Colon (tissue), 2 donors: ENCODE measurements at regions not wholly inside any gene's neighbourhood (a gene's known extent, or its start where the extent isn't known, plus 50 kb on each side); places are given as distances from the start of the nearest gene placed in this dataset.
A peak's percentile ranks its signal among the peaks of the same experiment; 100 is the strongest.

ENCODE experiments used
- FAIRE-seq: peaks from 2 replicates; lab custom pipeline; 2012; peaks lifted over from hg19 to GRCh38; lab: Jason Lieb, UNC
- donor health status: control.
- donor health status: control.

DNA sequence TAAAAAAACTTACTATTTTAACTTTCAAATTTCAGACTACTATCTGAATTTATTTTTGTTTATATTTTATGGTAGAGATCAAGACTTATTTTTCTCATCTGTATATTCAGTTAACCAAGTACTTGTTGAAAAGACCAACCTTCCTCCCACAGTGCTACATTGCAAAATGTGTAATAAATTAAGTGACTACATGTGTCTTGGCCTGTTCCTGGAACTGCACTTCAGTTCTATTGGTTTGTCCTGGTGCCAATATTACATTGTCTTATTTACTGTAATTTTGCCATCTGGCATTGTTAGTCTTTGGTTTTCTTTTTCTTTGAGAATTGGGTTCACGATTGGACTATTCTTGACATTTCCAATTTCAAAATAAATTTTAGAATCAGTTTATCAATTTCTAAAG, 138.4 kb upstream of the KCNMB2 start:
- FAIRE-seq: no peak

DNA sequence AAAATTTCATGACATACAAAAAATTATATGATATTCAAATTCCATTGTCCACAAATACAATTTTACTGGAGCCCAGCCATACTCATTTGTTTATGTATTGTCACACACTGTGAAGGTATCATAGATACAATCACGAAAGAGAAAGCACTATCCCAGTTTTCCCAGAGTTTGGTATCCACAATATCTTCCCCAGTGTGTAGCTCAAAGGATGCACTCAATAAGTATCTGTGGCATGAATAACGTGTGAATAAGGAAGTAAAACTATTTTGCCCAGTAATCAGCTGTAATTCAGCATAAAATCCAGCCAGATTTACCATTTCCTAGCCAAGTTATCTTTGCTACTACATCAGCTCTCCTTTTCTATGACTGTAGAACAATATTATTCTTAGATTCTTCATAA, 131.3 kb upstream of the KCNMB2 start:
- FAIRE-seq: no peak

DNA sequence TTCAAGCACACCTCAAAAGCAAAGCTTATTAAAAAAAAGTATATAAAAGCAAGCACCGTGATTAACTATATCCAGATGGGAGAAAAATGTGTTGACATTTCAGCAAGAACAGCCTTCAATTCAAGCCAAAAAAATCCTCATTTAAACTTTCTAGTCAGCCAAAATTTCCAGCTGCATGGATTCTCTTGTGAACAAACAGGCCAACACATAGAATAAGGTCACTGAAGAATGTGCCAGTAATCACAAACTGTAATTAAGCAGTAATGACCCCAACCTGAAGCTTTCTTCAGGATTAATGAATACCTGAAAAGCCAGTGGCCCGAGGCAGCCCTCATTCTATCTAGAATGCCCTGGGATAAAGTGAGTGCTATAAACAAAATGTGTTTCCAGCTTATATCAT, 130.7 kb upstream of the KCNMB2 start:
- no peak for FAIRE-seq

DNA sequence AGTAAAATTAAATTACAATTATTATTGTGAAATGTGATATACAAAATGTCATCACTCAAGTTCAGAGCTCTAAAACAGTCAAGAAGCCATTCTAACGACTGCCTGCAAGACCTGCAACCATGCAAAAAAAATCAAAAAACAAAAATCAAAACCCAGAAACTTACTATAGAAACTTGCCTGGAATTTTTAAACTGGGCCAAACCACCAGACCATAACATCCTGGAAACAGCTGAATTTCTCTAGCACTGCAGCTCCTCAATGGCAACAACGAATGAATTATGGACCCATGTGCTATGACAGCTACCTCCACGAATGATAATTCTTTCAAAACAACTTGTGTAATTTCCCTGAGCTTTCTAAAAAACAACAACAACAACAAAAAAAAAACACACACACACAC, 130.0 kb upstream of the KCNMB2 start:
- no peak for FAIRE-seq

DNA sequence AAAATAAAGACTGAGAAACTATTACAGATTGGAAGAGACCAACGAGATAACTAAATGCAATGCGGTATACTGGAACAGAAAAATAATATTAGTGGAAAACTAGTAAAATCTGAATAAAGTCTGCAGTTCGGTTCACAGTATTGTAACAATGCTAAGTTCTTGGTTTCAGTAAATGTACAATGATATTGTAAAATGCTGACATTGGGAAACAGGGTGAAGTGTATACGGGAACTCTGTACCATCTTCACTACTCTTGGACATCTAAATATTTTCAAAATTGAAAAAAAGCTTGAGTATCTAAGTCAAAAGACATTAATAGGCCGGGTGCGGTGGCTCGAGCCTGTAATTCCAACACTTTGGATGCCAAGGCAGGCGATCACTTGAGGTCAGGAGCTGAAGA, 120.9 kb upstream of the KCNMB2 start:
- no peak for FAIRE-seq

DNA sequence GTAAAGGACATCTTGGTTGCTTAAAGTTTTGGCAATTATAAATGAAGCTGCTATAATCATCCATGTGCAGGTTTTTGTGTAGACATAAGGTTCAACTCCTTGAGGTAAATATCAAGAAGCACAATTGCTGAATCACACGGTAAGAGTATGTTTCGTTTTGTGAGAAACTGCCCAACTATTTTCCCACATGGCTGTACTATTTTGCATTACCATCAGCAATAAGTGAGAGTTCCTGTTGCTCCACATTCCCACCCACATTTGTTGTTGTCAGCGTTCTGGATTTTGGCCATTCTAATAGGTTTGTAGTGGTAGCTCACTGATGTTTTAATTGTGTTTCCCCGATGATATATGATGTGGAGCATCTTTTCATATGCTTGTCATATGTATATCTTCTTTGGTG, 118.5 kb upstream of the KCNMB2 start:
- no peak for FAIRE-seq

DNA sequence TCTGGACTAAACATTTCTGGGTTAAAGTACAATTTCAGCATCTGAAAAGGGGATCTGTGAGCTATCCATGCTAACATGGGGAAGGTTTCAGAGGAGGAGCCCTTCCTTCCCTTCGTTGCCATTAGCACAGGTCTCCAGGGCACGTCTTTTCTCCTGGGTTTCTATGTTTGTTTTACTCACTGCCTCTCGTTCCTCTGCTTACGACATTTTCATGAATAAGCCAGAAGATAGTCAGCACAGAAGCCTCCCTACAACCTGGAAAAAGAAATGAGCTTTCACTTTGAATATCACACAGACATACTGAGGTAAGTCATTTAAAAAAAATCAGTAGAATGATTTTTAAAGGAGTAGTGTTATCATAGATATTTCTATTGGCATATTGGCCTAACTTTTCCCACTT, 117.2 kb upstream of the KCNMB2 start:
- FAIRE-seq: no peak

DNA sequence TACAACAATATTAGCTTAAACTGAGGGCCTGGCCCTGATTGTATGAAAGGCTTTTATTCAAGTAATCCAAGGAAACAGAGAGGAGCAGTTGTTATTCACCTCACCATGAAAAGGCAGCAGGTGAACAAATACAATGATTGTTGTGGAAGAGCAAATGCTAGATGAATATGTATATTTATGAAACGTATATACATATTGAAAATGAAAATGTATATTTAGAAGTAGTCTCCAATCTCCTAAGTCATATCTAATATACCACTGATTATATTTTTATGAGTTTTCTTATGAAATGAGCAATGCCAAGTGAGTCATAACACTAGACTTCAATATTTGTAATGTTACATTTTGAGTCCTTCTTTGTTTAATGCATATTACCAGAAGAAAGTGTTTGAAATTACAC, 116.2 kb upstream of the KCNMB2 start:
- no peak for FAIRE-seq

DNA sequence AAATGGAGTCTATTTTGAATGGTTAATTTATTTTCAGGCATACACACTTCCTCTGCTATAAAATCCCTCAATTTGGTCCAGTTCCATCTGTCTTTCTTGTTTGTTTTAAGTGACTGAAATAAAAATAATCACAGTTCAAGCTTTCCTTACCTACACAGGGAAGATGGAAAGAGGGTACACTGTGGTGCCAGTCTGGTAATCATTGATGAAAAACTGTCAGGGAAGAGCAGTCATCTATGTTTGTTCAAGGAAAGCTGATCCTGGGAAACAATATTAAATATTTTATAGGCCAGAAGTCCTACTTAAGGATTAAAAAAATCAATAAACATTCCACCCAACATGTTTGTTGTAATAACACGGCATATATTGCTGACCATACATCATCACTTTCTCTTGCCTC, 115.2 kb upstream of the KCNMB2 start:
- FAIRE-seq: no peak

DNA sequence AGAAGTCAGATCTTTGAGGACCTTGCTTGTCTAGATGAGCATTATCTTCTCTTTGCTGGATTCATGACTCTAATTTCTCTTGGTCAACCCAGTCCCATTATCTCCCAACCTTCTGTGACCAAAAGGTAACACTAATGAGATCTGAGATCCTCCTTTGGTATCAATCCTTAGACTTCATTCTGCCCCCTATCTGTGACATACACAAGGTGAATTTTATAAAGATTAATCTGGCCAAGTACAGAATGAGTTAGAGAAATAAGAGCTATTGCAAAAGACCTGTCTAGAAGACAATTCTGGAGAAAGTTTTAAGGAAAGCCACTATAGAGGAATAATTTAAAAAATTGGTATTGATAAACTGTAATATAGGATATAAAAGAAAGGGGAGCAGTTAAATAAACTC, 113.8 kb upstream of the KCNMB2 start:
- FAIRE-seq: no peak

DNA sequence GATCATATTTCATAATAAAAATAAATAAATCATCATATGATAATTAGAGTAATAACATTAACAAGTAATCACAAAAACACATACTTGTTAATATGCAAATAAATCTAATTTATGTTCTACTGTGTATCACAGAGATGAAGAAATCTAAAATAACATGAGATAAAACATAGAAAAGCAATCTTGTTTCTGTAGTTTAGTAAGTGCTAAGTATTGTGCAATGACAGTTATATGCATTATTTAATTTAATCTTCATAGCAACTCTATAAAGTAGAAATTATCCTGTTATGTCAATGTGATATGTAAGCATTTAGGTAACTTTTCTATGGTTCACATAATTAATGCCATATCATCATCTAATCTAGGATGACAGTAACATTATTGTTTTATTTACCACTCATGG, 108.2 kb upstream of the KCNMB2 start:
- peak; percentile 14 for FAIRE-seq

DNA sequence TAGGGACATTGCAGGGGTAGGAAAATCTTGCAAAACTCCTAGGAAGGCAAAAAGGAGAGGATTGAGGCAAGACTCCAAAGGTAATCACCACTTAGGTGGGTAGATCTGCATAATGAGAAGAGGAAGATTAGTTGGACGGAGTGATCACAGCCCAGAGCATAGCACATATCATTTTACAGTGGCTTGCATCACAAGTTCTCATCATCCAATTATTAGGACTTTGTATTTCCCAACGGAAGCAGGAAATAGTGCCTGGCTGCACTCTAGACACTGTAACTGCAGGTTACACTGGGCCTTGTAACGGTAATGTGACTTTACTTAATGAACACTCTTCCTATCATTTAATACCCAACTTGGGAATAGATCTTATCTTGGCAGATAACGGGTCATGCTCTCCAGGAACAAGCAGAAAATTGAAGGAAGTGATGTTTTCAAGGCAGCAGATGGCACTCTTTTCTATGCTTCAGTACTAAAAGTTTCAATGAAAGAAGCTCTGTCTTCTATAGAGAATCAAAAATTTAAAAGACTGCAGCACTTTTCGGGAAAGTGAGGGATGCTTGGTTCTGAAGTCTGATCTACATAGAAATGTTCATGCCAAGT, 101.9 kb upstream of the KCNMB2 start:
- no peak for FAIRE-seq

DNA sequence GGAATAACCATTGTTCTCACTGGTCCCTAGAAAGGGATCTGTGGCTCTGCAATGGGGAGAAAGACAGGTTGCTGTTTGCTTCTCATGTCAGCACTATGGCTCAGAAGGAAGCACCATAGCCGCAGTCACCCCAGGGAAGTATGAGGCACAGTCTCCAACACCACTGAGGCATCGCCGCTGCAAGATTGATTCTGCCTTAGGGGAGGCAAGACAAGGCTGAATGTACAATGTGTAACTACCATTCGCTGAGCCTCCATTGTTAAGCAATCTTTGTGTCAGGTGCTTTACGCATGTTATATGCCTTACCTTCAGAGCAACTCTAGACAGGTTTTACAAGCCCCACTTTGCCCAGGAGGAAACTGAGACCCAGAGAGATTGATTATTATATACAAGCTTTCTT, 100.7 kb upstream of the KCNMB2 start:
- FAIRE-seq: no peak

DNA sequence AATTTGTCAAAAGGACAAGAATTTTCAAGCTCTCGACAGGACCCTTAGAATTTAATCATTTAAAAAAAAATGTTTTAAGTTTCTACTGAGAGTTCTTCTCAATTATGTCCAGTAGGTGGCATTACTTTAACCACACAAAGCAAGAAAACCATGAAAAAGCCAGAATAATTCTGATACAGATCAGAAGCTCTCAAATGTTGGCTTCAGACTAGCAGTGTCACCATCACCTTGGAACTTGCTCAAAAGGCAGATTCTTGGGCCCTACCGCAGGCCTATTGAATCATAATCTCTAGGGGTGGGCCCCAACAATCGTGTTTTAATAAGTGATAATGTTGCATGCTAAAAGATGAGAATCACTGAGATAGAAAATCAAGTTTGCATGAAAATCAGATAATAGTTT, 99.5 kb upstream of the KCNMB2 start:
- no peak for FAIRE-seq

DNA sequence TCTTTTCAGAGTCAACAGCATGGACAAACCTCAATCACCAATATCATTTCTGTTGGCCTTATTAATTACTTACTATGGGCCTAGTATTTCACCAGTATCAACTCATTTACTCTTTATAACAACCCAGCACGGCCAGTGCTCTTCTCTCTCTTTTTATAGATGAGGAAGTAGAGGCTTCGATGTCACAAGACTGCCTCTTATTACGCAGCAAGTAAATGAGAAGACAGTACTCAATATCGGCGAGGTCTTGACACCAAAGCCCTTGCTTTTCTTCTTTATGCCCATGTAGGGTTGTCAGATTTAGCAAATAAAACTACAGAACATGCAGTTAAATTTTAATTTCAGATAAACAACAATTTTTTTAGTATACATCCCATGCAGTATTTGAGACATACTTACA, 99.0 kb upstream of the KCNMB2 start:
- no peak for FAIRE-seq

DNA sequence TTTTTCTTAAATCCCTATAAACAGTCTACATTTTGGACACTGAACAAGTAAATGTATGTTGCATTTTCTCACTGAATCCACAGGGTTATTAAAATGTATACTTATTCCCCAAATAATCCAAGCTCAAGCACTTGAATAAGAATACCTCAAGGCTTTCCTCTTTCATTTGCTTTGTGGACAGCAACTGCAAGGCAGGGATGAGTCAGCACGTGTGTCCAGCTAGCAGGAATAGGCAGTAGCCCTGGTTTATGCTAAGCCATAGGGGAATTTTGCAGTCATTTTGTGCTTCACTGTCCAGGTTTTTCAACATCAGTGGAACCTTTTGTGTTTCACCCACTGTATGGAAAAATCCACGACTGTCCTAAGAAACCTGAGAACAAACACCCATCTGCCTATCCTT, 96.7 kb upstream of the KCNMB2 start:
- no peak for FAIRE-seq

DNA sequence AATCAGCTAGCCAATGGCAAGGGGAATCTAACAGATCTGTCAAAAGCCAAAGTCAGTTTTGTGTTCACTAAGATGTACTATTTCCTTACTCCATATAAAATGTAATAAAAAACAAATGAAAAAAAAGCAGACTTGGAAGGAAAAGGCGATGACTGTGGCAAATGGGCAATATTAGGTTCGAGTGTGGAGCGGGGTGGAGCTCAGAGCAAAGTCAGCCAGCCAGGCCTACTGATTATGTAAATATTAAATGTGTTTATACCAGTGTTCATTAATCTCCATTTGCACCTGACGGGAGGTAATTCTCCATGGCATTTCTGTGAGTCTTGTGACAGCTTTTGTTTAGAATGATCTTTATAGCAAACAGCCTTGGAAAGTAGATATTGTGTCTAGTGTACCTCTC, 96.2 kb upstream of the KCNMB2 start:
- FAIRE-seq: no peak

DNA sequence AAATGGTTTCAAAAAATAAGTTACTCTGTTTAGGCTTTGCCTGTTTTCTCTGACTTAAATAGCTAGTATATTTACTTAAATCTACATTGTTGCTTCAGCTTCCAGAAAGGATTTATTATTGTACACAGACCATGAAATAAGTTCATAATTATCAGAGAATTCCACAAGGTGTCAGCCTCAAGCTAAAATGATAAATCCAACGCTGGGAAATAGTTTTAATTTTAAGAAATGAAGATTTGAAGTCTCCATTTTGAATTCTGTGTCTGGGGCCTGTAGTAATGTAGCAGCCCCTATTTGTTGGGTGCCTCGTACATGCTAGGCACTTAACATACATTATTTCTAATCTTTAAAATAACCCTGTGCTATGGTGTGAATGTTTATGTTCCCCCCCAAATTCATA, 92.6 kb upstream of the KCNMB2 start:
- FAIRE-seq: no peak

DNA sequence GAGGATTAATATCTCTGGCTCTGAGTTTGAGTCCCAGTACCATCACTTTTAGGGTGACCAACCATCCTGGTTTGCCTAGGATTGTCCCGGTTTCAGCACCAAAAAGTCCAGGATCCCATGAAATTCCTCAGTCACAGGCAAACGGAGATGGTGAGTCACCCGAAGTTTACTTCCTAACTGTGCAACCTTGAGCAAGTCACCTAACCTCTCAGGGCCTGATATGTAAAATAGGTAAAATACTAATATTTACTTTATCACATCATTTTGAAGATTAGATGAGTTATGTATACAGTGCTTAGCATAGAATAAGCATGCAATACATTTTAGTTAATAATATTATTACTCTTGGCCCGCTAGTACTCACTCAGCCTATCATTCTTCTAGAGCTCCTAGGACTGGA, 91.1 kb upstream of the KCNMB2 start:
- no peak for FAIRE-seq

DNA sequence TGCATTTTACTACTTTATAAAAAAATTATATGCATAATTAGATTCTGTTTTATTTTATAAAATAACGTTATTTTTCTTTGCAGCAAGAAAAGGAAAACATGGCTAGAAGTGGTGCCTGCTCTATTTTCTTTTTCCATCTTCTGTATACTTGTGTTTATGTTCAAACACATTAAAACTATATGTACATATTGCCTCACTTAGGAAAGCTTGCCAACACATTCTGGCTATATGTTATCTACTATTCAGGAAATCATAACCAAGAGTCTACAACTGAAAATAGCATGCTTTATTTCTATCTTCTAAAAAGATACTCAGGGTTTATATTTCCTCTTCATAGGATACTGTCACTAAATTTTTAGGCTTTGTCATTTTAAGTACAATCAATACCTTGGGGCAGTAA, 90.2 kb upstream of the KCNMB2 start:
- FAIRE-seq: no peak

DNA sequence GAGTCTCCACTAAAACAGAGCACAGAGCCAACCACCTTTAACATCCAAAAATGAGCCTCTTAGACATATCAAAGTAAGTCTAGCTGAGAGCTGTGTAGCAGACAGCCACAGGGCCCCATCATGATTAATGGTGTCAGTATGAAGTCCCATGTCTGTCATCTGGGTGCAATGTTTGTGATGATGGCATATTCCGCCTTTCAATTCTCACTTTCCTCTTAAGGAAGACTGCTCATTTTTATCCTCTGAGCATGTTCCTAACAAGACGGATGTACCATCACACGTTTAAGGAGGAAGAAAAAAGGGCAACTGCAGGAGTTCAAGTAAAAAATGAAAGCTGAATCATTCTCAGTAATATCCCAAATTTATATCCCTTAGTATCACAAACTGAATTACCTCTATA, 85.8 kb upstream of the KCNMB2 start:
- FAIRE-seq: no peak

DNA sequence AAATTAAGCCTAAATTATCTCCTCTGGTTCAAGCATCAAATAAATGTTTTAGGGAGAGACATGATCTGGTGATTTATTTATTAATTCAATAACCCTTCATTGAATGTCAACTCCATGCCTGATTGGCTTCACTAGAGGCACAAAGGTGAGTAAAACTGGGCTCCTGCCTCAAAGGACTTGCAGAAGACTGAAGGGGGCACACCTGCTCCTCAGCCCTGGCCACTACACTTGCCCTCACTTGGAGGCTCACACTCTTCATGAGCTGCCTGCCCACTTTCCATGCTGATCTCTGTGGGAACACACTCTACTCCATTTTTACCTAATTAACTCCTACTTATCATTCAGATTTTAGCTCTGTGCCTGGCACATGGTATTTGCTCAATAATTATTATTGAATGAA, 84.4 kb upstream of the KCNMB2 start:
- no peak for FAIRE-seq

DNA sequence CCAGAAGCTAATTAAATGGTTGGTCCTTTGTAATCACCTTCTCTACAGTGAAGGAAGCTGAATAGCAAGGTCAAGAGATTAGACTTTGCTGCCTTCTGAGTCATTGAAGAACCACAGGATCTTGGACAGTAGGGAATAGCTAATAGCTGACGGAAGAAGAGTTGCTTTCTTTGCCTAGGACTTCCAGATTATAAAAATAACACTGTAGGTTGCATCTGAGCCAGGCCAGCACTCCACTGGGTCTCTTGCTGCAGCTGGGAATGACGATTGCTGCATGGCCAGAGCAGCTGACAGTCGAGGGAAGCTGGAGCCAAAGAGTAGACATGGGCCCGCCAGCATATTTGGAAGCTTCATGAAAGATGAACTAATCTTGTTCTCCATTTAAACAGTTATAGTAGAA, 81.5 kb upstream of the KCNMB2 start:
- FAIRE-seq: no peak

DNA sequence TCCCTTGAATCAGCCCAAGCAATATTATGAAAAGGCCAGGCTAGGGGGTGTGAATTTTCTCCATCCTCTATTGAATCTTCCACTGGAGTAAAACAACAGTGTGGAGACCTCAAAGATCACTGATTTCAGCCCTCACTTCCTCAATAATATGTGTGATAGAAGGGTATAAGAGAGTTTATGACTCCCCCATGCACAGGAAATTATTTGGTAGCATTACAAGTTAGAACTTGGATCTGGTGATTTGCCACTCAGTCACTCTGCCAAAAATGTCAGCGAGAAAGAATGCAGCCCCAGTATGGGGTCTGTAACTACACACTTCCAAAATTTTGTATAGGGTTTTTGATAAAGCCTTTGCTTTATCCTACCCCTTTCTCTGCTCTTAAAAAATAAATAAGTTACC, 81.0 kb upstream of the KCNMB2 start:
- no peak for FAIRE-seq

DNA sequence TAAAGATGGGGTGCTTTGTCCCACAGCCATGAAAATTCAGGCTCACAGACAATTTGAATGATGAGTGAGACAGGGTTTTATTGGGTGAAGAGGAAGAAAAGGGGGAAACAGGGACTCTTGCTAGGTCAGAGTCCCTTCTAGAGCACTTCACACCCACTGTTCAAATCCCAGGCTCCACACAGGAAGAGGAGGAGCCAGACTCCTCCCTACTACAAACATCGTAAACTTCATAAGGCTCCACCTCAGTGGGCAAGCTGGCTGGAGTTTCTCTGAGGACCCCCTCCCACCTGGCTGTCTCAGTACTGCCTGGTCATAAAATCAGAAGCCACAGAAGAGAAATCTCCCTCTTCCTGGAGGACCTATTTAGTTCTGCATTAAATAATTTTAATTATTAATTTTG, 80.3 kb upstream of the KCNMB2 start:
- no peak for FAIRE-seq
